ENCODE measurements at regions not wholly inside any gene's neighbourhood (a gene's known extent, or its start where the extent isn't known, plus 50 kb on each side); places are given as distances from the start of the nearest gene placed in this dataset.

DNA sequence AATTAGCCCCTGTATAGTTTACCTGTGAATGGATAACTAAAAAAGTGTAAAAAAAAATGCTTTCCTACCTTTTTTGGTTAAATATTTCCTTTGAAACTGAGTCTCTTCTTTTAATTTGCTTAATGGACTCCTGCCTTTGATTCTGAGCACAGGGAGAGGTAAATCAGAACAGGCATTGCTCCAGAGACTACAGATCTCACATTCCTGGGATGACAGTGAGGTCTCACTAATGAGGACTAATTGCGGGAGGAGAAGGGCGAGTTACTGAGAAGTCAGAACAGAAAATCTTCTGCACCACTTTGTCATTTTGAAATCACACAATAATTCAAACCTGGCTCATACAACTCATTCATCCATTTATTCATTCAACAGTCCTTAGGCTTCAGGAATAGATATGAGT, 437.0 kb upstream of the ASIC2 start (continued):
- TF ChIP-seq IRF4 (IDR thresholded peaks at IDR 0.05; ENCODE audit: low read depth, low read length) (no peak), ETV6 (conservative IDR thresholded peaks at IDR 0.05 in 1 of 2, IDR thresholded peaks at IDR 0.05 in 1 of 2; ENCODE audit: borderline replicate concordance in 1 of 2, low read depth in 1 of 2) (no peak), FOS (IDR thresholded peaks at IDR 0.05; ENCODE audit: borderline replicate concordance, extremely low read depth, insufficient read length) (no peak)
- TF ChIP-seq, protein P1, sequence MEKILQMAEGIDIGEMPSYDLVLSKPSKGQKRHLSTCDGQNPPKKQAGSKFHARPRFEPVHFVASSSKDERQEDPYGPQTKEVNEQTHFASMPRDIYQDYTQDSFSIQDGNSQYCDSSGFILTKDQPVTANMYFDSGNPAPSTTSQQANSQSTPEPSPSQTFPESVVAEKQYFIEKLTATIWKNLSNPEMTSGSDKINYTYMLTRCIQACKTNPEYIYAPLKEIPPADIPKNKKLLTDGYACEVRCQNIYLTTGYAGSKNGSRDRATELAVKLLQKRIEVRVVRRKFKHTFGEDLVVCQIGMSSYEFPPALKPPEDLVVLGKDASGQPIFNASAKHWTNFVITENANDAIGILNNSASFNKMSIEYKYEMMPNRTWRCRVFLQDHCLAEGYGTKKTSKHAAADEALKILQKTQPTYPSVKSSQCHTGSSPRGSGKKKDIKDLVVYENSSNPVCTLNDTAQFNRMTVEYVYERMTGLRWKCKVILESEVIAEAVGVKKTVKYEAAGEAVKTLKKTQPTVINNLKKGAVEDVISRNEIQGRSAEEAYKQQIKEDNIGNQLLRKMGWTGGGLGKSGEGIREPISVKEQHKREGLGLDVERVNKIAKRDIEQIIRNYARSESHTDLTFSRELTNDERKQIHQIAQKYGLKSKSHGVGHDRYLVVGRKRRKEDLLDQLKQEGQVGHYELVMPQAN (conservative IDR thresholded peaks at IDR 0.05), result no peak

DNA sequence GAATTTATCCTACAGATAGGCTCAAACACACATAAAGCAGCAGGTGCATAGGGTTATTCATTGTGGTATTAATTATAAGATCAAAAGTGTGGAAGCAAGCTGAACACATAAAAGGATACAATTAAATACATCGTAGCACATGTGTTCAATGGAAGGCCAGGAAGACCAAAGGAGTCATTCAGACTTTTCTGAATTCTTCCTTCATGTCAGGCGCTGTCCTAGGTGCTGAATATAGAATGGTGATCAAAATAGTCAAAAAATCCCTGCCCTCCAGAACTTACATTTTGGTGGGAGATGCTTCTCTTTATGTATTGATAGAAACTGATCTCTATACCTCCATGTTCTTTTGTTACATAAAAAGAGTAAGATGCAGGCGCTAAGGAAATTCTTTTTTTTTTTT, 439.0 kb upstream of the ASIC2 start:
- H2AFZ ChIP-seq (ENCODE audit: control insufficient read depth, low read depth, low read length), result no peak overlapping the region
- ATAC-seq (no peak), DNase-seq (ENCODE audit: low read depth, low spot score) (no peak), FAIRE-seq (no peak)
- H3K9ac ChIP-seq (ENCODE audit: control insufficient read depth, insufficient read depth, low read length), result no peak overlapping the region
- no peaks in the 10 kb centered on the region for H3K9me3 ChIP-seq (replicated peaks; ENCODE audit: control insufficient read depth, insufficient read depth, low read length)
- no peak overlapping the region for H3K4me2 ChIP-seq (ENCODE audit: control insufficient read depth, insufficient read depth)
- no peaks in the 10 kb centered on the region for H4K20me1 ChIP-seq (ENCODE audit: control insufficient read depth, insufficient read depth)
- in situ Hi-C loops (cut with MboI), result no loop called here
- no peaks in the 10 kb centered on the region for H3K4me1 ChIP-seq (ENCODE audit: control insufficient read depth, insufficient read depth, low read length)
- no peak for TF ChIP-seq TCF3 (IDR thresholded peaks at IDR 0.05; ENCODE audit: borderline replicate concordance, insufficient read depth, low read depth, low read length)
- TF ChIP-seq, protein P2, sequence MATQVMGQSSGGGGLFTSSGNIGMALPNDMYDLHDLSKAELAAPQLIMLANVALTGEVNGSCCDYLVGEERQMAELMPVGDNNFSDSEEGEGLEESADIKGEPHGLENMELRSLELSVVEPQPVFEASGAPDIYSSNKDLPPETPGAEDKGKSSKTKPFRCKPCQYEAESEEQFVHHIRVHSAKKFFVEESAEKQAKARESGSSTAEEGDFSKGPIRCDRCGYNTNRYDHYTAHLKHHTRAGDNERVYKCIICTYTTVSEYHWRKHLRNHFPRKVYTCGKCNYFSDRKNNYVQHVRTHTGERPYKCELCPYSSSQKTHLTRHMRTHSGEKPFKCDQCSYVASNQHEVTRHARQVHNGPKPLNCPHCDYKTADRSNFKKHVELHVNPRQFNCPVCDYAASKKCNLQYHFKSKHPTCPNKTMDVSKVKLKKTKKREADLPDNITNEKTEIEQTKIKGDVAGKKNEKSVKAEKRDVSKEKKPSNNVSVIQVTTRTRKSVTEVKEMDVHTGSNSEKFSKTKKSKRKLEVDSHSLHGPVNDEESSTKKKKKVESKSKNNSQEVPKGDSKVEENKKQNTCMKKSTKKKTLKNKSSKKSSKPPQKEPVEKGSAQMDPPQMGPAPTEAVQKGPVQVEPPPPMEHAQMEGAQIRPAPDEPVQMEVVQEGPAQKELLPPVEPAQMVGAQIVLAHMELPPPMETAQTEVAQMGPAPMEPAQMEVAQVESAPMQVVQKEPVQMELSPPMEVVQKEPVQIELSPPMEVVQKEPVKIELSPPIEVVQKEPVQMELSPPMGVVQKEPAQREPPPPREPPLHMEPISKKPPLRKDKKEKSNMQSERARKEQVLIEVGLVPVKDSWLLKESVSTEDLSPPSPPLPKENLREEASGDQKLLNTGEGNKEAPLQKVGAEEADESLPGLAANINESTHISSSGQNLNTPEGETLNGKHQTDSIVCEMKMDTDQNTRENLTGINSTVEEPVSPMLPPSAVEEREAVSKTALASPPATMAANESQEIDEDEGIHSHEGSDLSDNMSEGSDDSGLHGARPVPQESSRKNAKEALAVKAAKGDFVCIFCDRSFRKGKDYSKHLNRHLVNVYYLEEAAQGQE (IDR thresholded peaks at IDR 0.05; ENCODE audit: low read depth, low read length), result peak; percentile 84
- H3K27me3 ChIP-seq (replicated peaks in 1 of 2; ENCODE audit: control insufficient read depth in 2 of 2, insufficient read depth in 2 of 2, low read length in 1 of 2), result no peaks in the 10 kb centered on the region; a peak in 2 of 4 replicates
- no peaks in the 10 kb centered on the region for H3K79me2 ChIP-seq (ENCODE audit: control insufficient read depth, insufficient read depth, low read length)
- H3K36me3 ChIP-seq (ENCODE audit: control insufficient read depth in 2 of 2, insufficient read depth in 2 of 2, low read length in 1 of 2), result no peaks in the 10 kb centered on the region
- H3K4me3 ChIP-seq, result no peak overlapping the region
- BruUV-seq (replicated peaks), result no TSS peak
- WGBS (ENCODE audit: insufficient coverage, insufficient replicate concordance, low lambda C conversion rate, missing lambda C conversion rate), result 11% methylated on average over 3 of the region's 3 CpGs
- ChIA-PET SMC1A (ENCODE audit: uncharacterized antibody, unreplicated experiment) (no interaction called here), CTCF (interaction anchor here (1.4 kb wide), 1 partner anchor 18 kb away, joined by 4 read pairs; no protein-coding TSS in a partner anchor), RAD21 (ENCODE audit: unreplicated experiment) (no interaction called here), POLR2A (interaction anchor here (0.7 kb wide), 1 partner anchor 653 kb away, joined by 3 read pairs; no protein-coding TSS in a partner anchor)
- no peak overlapping the region for H3K27ac ChIP-seq (ENCODE audit: control insufficient read depth, insufficient read depth)
- intact Hi-C loops (cut with micrococcal nuclease; ENCODE audit: unreplicated experiment), result no loop called here

All from GM12878 (cell line).